NCI-H1092 (cell line): ENCODE measurements at regions not wholly inside any gene's neighbourhood (a gene's known extent, or its start where the extent isn't known, plus 50 kb on each side); places are given as distances from the start of the nearest gene placed in this dataset.

Source experiments
- DNase-seq: peaks from one replicate; lab custom pipeline; 2025; lab: John Stamatoyannopoulos, UW

DNA sequence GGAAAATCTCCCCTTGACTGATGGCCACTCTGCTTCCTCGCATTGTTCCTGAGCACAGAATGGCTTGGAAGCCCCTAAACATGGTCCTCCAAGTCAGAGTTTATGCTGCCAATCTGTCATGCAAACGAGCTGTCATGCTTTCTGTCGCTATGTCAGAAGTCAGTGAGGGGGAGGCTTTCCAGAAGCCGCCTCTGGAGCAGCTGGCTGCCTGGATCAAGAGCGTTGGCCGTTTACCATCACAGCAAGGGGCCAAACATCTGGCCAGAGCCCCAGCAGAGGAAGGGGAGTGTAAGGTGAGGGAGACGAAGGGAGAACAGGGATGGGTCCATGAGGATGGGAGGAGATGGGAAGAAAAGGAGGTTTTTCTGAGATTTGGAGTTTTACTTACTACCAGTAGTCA, 372.6 kb upstream of the NR2F2 start:
- DNase-seq: no peak

DNA sequence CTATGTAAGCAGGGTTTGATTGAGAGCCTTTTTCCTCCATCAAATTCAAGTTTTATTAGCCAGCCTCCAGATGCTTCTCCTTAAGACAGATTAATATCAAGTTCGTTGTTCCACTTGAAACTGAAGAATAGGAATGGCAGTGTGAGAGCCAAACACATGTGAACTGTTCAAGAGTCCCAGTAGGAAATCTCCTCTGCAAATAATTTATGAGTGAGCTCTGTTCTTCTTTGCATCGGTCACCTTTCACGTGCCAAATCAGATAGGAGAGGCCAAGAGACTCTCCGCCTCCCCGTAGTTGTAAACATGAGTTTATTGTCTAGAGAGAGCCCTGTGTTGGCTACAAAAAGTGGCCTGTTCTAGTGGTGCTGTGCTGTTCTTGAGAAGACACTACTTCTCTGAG, 372.1 kb upstream of the NR2F2 start:
- no peak for DNase-seq

DNA sequence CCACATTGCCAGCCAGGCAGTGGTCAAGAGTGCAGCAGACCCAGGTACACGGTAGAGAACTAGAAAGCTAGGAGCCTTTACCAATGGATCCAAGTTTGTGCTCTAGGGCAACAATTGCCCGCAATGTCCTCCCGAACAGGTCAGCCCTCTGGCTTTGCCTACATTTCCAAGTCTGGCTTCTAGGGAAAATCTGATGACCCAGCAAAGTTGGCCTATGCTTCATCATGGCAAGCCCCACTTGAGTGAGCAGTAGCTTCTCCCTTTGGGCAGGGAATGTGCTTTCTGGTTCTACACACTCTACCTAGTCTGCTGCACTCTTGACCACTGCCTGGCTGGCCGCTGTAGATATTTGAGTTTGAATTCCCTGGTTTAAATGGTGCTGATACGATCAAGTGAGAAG, 361.6 kb upstream of the NR2F2 start:
- no peak for DNase-seq

DNA sequence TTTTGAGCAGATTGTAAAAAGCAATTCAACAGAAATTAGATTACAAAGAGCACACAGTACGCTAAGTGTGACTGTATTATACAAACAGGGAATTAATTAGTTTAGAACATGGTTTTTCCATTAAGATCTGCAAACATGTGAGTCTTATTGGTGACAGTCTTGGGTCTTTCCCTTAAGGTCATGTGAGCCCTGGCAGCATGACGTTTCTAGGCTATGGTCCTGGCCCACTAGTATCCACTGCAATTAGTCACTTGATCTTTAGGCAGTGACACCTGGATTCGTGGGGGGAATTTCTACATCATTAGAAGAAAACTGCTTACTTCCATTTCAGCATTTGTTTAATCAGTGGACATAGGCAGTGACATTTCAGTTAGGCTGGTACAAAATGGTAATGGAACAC, 360.2 kb upstream of the NR2F2 start:
- DNase-seq: no peak

DNA sequence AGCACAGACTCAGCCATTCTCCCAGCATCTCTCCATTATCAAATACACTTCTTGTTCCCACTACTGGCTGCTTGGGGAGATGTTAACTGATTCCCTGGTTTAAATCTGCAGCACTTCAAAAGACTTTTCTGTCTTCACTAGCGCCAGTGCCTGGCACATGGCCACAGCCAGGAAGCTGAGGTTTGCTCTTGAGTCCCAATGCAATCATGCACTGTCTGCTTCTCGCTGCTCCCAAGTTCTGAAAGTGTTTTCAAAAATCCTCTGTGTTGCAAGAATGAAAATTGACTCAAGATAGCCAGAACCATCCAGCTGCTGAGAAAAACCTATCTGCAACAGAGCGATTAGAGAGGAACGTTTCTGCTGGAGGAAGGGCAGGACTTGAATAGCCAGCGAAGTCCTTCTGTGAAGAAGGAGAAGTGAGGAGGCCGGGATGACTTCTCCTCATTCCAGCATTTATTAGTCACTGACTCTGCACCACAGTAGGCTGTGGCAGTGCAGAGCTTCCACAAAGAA, 358.4 kb upstream of the NR2F2 start:
- no peak for DNase-seq

DNA sequence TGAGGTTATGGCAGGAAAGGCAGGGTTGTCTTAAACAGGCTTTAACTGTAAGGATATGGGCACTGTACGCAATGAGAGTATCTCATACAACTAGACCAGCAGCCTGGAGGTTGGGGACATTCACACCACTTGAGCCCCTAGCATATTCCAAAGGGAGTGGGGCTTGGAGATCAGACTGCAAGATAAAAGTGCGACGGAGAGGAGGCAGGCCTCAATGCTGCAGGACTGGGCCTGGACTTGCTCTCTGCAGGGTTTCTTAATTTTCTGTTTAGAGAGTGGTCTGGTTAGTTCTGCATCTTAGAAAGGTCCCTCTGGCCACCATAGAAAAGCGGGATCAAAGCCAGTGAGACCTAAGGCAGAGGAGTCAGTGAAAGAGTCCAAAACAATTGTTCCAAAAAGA, 357.7 kb upstream of the NR2F2 start:
- DNase-seq: no peak

DNA sequence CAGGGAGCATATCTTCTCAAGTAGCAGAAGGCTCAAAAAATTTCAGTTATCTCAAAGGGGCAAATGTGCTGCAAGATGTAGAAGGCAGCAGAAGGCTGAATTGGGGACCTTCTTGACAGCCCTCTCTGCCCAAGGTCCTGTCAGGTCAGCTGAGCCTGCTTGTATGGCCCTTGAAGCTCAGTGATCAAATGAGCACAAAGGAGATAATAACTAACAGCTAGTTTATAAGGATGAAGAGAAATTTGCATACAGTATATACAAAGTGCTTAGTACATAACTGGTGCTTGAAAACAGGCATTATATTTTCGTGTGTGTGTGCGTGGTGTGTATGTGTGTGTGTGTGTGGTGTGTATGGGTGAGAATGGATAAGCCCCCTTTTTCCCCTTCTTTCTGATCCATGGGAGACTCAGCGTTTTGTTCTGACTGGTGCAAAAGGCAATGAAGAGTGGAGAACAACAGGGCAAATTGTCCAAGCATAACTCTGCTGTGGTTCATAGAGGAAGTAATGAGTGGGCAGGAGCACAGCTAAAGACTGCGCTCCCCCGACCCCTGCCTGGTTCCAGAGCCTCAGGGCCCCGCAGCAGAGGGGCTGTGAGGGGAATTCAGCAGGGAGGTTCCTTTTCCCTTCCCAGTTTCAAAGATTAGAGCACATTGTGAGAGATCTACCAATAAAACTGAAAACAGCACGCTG, 356.8 kb upstream of the NR2F2 start:
- DNase-seq: no peak

DNA sequence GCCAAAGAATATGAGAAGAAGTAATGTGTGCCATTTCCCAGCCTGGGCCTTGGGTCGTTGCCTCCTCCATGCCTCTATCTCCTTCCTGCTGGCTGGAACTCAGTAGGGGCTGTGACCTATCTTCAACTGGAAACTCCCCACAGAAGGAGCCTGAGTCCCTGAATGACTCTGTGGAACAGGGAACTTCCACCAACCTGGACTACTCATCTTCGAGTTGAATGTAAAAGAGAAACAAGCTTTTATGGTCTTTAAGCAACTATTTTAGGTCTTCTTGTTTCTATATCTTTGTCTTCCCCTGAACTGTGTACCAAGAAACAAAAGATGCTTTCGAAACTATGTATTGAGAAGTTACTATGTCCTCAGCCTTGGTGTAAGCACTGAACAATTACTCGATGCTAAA, 355.3 kb upstream of the NR2F2 start:
- no peak for DNase-seq

DNA sequence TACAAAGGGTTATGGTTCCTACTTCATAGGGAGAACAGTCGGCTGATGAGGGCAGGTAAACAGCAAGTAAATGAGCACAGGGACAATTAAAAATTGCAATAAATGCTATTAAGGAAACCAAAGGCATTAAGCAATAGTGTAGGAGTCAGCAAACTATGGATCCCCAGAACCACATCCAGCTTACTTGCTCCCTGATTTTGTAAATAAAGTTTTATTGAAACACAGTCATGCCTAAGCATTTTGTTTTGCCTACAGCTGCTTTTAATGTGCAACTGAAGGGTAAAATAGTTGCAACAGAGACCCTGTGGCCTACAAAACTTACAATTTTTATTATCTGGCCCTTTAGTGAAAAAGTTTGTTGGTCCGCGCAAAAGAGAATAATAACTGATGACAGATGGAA, 351.2 kb upstream of the NR2F2 start:
- no peak for DNase-seq

DNA sequence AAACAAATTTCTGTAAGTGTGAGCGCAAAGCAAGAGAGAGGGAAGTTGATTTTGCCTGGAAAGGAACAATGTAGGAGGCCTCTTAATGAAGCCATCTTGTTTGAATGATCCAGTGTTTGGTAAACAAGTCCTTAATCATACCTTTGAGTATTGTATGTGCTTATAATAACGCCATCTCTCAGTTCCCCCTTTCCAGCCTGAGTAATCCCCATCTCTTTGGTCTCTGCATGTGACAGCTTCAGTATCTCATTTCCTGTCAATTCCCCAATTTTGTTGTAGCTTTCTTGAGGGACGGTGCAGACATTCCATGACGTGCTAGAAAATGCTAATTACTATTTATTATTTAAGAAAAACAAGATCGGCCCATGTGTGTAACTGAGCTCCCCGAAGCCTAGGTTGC, 349.3 kb upstream of the NR2F2 start:
- DNase-seq: no peak

DNA sequence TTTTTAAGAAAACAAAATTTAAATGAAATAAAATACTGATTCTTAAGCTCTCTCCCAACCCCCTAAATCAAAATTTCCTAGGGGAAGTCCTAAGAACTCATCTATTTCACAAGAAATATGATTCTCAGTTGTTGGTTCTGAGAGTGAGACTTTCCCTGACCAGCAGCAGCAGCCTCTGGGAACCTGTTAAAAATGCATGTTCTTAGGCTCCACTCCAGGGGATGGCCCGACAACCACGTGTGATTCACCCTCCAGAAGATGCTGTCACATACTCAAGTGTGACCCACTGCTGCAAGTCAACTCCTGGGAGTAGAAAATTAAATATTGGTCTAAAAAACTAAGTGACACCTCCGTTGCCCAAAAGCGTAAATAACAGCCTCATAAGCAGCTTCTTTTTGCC, 343.2 kb upstream of the NR2F2 start:
- no peak for DNase-seq

DNA sequence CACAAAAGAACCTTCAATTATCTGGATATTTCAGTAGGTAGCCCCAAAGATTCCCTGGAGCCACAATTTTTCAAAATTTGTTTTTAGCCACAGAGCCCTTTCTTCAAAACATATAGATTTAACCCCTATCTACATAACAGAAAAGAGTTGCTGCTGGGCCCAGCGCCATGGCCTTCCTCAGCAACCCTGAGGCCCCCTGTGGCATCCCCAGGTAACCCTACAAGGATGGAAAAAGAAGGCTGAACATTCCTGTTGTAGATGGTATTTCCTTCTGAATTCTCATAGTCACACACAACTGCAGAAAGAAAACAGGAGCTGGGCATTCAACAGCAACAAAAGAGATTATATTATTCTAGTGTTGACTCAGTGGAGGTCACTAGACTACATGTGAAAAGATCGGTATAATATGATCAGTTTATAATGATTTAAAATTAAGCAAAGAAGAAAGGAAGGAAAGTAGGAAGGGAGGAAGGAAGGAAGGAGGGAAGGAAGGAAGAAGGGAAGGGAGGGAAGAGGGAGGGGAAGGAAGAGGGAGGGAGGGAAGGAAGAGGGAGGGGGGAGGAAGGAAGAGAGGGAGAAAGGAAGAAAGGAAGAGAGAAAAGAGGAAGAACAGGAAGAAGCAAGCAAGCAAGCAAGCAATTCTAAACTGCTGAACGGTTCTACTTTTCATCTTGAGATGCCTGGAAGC, 342.5 kb upstream of the NR2F2 start:
- no peak for DNase-seq

DNA sequence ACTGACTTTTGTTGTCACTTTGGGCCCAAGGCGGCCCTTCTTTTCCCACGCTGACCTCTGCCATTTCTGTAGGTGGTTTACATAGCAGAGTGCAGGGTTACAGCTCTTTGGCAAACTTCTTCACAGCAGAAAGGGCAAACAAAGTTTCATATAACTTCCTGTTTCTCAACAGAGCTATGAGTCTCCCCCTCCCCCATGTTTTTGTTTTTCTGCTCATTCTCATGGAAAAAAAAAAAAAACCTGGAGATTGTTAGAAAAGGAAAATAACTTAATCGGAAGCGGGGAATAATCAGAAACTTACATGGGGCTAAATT, 342.0 kb upstream of the NR2F2 start:
- no peak for DNase-seq

DNA sequence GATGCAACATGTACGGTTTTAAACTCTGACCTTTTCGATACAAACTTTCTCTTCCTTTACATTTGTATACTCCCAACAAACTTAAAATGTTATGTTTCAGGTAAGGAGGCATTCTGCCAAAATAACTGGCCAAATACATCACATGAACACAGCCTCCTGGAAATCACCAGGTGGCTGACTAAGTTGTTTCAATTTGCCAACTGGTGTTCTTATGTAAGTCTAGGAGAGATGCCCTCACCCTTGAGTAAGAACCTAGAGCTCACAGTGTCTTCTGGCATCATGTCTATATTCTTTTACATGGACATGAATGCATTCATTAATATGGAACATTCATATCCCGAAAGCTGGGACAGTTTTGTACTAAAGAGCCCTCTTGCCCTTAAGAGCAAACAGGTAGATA, 341.1 kb upstream of the NR2F2 start:
- DNase-seq: no peak

DNA sequence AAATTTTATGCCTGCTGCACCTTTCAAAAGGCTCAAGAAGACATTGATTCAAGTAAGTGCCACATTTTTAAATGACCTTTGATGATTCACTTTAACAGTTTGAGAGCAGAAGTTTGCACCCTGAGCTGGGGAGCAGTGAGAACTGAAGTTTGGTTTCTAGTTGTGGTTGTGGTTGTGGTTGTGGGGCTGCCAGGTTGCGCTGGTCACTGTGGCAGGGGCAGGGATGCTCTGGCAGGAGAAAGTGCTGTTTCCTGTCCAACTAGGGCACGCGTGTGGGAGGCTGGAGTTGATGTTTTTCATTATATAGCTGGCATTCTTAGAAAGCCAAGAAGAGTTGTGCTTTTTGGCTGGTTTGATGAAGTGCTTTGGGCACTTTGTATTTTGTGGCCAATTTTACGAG, 339.7 kb upstream of the NR2F2 start:
- no peak for DNase-seq

DNA sequence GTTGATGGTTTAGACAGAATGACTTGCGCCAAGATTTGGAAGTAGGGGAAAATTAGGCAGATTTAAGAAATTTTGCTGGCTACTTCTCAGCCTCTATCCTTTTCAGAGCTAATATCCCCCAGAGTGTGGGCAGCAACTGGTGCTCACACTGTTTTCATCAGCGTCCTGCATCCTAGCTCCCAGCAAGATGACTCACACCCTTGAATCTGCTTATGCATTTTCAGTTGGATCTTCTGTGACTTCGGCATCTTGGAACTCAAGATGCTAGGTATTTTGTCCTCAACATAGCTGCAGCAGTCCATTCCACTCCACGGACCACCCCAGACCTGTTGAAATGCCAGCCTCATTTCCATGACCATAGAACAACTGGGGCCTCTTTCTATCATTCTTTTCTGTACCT, 336.1 kb upstream of the NR2F2 start:
- no peak for DNase-seq

DNA sequence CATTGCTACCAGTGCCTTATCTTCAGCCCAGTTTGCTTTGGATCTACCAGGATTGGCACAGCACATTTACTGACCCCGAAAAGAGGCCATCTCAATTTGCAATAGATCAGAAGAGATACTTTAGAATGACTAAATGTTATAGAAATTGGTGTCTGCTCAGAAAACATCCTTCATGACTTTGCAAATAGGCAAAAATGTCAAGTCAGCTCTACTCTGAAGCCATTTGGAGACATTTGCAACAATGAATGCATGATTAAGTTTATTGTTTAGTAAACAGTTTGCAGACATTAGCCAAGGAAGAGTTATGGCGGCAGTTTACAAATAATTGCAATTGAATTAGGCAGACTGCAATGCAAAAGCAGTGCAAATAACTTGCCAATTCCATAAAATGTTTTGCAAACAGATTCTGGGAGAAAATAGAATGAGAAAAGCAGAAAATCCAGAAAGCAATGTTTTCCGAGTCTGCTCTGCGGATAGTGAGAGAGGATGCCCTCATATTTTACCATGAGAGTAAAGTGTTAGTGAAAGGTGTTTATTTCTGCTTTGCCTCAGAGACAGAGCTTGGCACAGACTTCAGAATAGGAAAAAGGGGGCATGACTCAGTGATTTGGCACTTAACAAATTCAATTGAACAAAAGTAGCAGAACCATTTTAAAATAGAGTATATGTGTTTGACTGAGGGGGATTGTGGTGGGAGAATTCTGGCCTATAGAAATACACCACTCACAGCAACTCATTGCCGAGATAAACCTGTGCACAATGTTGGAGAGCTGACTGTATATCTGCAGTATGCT, 334.9 kb upstream of the NR2F2 start:
- DNase-seq: no peak

DNA sequence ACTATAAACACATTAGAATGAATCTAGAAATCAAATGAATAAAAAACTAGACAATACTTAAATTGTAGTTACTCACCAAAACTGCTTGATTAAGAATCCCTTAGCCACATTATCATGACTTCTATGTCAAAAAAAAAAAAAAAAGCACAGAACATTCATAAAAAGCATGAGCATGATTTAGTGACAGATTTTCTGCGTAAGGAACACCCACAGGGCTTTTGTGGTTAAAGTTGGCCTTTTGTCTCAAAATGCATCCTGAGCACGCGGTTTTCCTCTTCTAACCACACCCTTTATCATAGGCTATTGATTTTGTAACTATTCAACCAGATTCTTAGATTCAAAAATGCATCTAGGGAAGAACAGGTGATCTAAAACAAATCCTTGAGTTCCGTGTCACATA, 334.0 kb upstream of the NR2F2 start:
- no peak for DNase-seq

DNA sequence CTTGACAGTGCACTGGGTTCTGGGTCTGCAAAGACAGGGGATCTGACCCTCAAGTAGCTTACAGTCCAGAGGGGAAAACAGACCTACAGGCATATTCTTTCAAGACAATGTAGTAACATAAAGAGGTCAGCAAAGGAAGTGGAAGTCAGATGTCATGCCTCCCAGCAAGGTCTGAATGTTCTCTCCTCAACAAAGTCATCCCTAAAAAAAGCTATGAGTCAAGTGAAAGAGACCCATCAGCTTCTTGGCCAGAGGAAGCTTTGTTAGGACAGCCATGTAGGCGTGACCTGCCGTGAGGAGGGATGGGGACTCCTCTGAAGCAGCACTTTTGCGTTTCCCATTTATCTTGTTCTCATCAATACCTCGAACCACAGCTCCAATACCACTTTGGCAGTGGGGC, 331.6 kb upstream of the NR2F2 start:
- DNase-seq: no peak

DNA sequence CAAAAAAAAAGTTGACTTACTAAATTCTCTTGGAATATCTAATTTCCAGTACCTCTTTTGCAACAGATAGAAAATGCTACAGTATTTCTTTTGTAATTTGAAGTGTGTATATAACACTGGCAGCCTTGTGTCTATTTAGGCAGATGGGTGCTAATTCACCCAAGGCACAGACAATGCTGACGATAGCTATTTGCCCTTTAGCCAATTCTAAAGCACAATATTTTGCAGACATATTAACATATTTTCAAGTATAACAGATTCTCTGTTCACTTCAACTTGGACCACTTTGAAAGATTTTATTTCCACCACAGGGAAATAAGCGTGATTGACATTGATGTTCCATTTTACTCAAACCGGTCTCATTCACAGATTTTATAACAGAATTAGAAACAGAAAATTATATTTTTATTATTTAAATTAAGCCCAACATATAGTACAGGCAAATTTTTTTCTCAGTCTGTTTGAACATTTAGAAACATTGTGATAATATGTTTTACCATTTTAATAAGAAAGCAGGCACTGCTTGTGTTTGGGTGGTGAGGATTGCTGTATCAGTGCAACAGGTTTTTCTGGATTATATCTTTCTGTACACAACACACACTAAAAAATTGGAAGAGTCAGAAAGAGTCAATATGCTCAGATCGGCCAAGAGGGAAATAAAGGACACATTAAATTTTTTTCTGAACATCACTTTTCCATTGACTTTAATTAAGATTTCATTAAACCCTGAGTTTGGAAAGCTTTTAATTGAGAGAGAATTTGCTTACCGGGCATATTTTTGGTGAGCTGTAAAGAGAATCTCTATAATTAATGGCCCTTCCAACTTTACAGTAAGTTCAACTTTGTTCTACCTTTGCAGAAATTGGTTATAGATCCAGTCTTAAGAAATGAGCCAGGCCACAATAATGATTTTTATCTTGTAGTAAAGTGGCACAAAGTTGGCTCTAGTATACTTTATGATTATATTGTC, 327.3 kb upstream of the NR2F2 start:
- DNase-seq: no peak

DNA sequence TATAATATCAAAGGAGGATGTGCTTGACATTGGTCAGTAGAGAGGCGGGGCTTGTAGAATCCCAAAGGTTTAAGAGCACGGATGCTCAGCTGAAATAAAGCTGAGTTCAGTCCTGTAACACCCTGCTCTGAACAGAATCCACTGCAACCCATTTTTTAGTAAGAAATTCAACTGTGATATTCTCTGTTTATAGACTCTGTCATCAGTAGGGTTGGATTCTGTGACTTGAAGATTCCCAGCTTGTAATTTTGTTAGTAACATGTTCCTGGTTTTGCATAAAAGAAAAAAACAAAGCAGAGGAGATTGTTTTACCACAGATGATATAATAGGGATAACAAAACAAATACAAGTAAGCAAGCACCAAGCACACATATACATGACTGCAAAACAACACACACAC, 324.6 kb upstream of the NR2F2 start:
- no peak for DNase-seq

DNA sequence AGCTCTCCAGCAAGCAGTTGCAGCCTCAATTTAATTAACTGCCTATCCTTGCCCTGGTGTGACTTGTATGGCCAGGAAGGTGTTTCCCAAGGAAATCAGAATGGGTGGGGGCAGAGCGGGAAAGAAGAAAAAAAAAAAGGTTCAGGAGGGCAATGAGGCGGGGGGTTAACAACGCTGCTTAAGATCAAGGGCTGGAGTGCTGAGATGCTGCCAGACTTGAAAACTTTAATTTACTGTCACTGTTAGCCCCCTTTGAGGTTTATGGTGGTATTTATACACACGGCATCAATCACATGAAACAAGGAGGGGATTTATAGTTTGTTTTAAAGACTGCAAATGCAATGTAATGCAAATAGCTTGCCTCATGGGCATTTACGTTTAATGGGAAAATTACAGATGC, 319.4 kb upstream of the NR2F2 start:
- no peak for DNase-seq
